ENCODE measurements at regions not wholly inside any gene's neighbourhood (a gene's known extent, or its start where the extent isn't known, plus 50 kb on each side); places are given as distances from the start of the nearest gene placed in this dataset.

DNA sequence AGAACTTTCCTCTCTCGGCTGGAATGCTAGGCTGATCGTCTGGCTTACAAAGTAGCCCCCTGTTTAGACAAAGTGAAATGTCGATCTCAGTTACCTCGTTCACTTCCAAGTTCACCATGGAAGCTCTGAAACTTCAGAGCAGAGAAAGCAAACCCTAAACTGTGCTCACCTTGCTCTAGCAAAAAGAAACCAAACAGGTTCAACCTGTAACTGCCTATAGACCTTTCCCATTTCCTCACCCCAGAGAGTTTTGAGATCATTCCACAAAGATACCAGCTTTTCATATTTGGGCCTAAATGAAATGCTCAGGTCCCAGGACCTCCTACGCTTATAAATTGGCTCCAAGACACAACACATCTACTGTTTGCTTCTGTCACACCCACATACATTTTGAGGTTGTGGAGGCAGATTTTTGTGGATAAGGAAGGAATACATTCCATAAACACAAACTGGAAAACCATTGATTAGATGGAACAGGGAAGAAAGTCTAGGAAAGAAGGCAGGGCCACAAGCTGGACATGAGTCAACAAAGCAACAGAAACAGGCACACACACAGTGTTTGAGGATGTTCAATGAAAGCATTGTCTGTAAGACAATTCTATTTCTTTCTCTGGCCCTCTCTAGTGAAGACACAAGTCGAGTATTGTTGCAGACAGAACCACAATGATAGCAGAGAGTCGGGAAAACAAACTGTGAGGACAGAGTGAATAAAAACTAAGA is 52.8 kb upstream of the TGIF1 start:
- DNase-seq (no peak), ATAC-seq (peak; percentile 36)
- intact Hi-C loops (cut with DNase I, micrococcal nuclease): no loop called here

GRCh38 chr18:3397786-3398185 is 52.2 kb upstream of the TGIF1 start:
- intact Hi-C loops (cut with DNase I, micrococcal nuclease): no loop called here
- no peak for DNase-seq
- ATAC-seq: no peak

Measured in left colon (tissue), 2 donors.